Endothelial cell of umbilical vein (primary cell): ENCODE measurements at regions not wholly inside any gene's neighbourhood (a gene's known extent, or its start where the extent isn't known, plus 50 kb on each side); places are given as distances from the start of the nearest gene placed in this dataset.

ENCODE experiments used
- BruUV-seq: library from RNA; stranded (reverse); fragments of 400-500 nt; replicated peaks from 2 replicates; lab custom pipeline; 2021; lab: Mats Ljungman, UMichigan
- CTCF ChIA-PET: fragments of 300-600, 350-600 bp; sonication (Branson Sonifier 250); formaldehyde crosslinking; loops from one replicate; lab custom pipeline; 2021; ENCODE audit warnings: antibody characterized with exemption, inconsistent platforms; lab: Charles Lee
- POLR2A ChIA-PET: fragments of 300-600, 350-600 bp; sonication (Branson Sonifier 250); formaldehyde crosslinking; loops from one replicate; lab custom pipeline; 2021; ENCODE audit warnings: antibody characterized with exemption, inconsistent platforms; lab: Charles Lee
- DNase-seq: peaks from one replicate; pipeline ENCODE4 v3.0.0-alpha.2; 2011; ENCODE audit warnings: low read depth, low spot score
- FAIRE-seq: peaks from 2 replicates; lab custom pipeline; 2011; peaks lifted over from hg19 to GRCh38; lab: Jason Lieb, UNC
- H2AFZ ChIP-seq: 2 replicates; pipeline ENCODE4 v1.6.0; 2012; ENCODE audit warnings: low read depth, low read length, control low read depth, inconsistent platforms
- H3K27ac ChIP-seq: 2 replicates; pipeline ENCODE4 v1.5.1; 2011; ENCODE audit warnings: low read depth, mild to moderate bottlenecking, control low read depth, low read length, moderate library complexity; ENCODE audit not compliant: insufficient read depth
- H3K27me3 ChIP-seq, 2 experiments: 2 replicates each; pipeline versions ENCODE4 v1.6.0 to v1.6.1; 2011; ENCODE audit warnings: low read length in 2 of 2, mixed read lengths in 1 of 2; ENCODE audit not compliant: control insufficient read depth in 2 of 2, insufficient read depth in 2 of 2
- H3K36me3 ChIP-seq, 2 experiments: 2 replicates in 1 of 2; 3 replicates in 1 of 2; pipeline ENCODE4 v1.5.1; 2011; ENCODE audit warnings: low read length in 2 of 2, mild to moderate bottlenecking in 1 of 2, moderate library complexity in 1 of 2; ENCODE audit not compliant: control insufficient read depth in 2 of 2, insufficient read depth in 2 of 2; ENCODE audit errors: extremely low read depth in 1 of 2
- H3K4me1 ChIP-seq: 3 replicates; pipeline ENCODE4 v1.5.1; 2011; ENCODE audit warnings: mild to moderate bottlenecking, low read length; ENCODE audit not compliant: control insufficient read depth, insufficient read depth; ENCODE audit errors: extremely low read depth
- H3K4me2 ChIP-seq: 2 replicates; pipeline ENCODE4 v1.6.1; 2011; ENCODE audit warnings: low read length, control low read depth, mixed read lengths; ENCODE audit not compliant: insufficient read depth
- H3K4me3 ChIP-seq, 3 experiments: fragments of 200-600 bp in 1 of 3; sonication (generic), shearing (Covaris generic) in 1 of 3; replicated peaks in 1 of 3; 2 replicates each; pipeline ENCODE4 v1.5.1; 2011 to 2016; ENCODE audit warnings: control low read depth in 3 of 3, low read length in 3 of 3, mild to moderate bottlenecking in 2 of 3, inconsistent platforms in 1 of 3, low read depth in 1 of 3, moderate library complexity in 1 of 3; ENCODE audit not compliant: insufficient read depth in 1 of 3
- H3K79me2 ChIP-seq: 2 replicates; pipeline ENCODE4 v1.6.0; 2012; ENCODE audit warnings: low read length, inconsistent platforms; ENCODE audit not compliant: control insufficient read depth, insufficient read depth
- H3K9ac ChIP-seq: replicated peaks from 2 replicates; pipeline ENCODE3; 2011; ENCODE audit warnings: low read length, control low read depth; ENCODE audit not compliant: insufficient read depth; ENCODE audit errors: extremely low read depth
- H3K9me1 ChIP-seq: replicated peaks from 3 replicates; pipeline ENCODE4 v1.6.0; 2011; ENCODE audit warnings: mild to moderate bottlenecking, low read length; ENCODE audit not compliant: control insufficient read depth, insufficient read depth; ENCODE audit errors: extremely low read depth
- H3K9me3 ChIP-seq: replicated peaks from 2 replicates; pipeline ENCODE4 v1.5.1; 2012; ENCODE audit warnings: low read length, inconsistent platforms; ENCODE audit not compliant: control insufficient read depth, insufficient read depth
- H4K20me1 ChIP-seq: replicated peaks from 2 replicates; pipeline ENCODE3; 2011; ENCODE audit warnings: mild to moderate bottlenecking, low read length; ENCODE audit not compliant: control insufficient read depth, insufficient read depth; ENCODE audit errors: extremely low read depth
- EZH2 ChIP-seq: IDR thresholded peaks from 2 replicates; pipeline ENCODE4 v1.6.1; 2012; ENCODE audit warnings: borderline replicate concordance, low read depth, mild to moderate bottlenecking, moderate library complexity, low read length, inconsistent platforms; ENCODE audit not compliant: severe bottlenecking
- FOS ChIP-seq: IDR thresholded peaks from 2 replicates; pipeline ENCODE4 v1.6.1; 2011; ENCODE audit warnings: mild to moderate bottlenecking, low read length, moderate library complexity, borderline replicate concordance; ENCODE audit not compliant: insufficient read depth
- GATA2 ChIP-seq: IDR thresholded peaks from 2 replicates; pipeline ENCODE4 v1.7.0; 2011; ENCODE audit warnings: low read depth, mild to moderate bottlenecking, moderate library complexity, mixed read lengths, low read length; ENCODE audit not compliant: insufficient read length, insufficient read depth
- JUN ChIP-seq: IDR thresholded peaks from 2 replicates; pipeline ENCODE4 v1.6.1; 2011; ENCODE audit warnings: borderline replicate concordance, low read depth; ENCODE audit not compliant: insufficient read length, insufficient read depth
- MAX ChIP-seq: IDR thresholded peaks from 2 replicates; pipeline ENCODE4 v1.6.1; 2011; ENCODE audit not compliant: insufficient read depth, insufficient read length
- MYC ChIP-seq: IDR thresholded peaks from one replicate; pipeline ENCODE4 v1.6.1; 2011; ENCODE audit warnings: mild to moderate bottlenecking, low read depth, low read length
- POLR2A ChIP-seq: IDR thresholded peaks from 2 replicates; pipeline ENCODE4 v1.6.1; 2012; ENCODE audit warnings: low read depth, mild to moderate bottlenecking, control low read depth, low read length
- POLR2AphosphoS5 ChIP-seq: IDR thresholded peaks from 2 replicates; pipeline ENCODE4 v1.6.1; 2012; ENCODE audit warnings: low read depth, mild to moderate bottlenecking, control low read depth, low read length, moderate library complexity; ENCODE audit not compliant: insufficient read depth
- dilution Hi-C: fragments of 300-500 bp; cut with MboI; formaldehyde crosslinking; loops from one replicate; pipeline ENCODE4 v1.15.0; 2019; ENCODE audit warnings: low sequenced_read_pairs; ENCODE audit not compliant: extremely low pct_ligation_motif_present
- intact Hi-C: fragments of 100-400 bp; cut with micrococcal nuclease; formaldehyde crosslinking; loops from one replicate; pipeline ENCODE4 v1.10.0; 2022
- TF ChIP-seq, protein P1 (sequence below), 2 donors: IDR thresholded peaks; 1 replicate in 1 of 2; 2 replicates in 1 of 2; pipeline ENCODE4 v1.5.1; 2011; ENCODE audit warnings: low read length in 2 of 2, mild to moderate bottlenecking in 2 of 2, moderate library complexity in 2 of 2, control low read depth in 1 of 2, inconsistent platforms in 1 of 2, low read depth in 1 of 2; ENCODE audit not compliant: insufficient read depth in 1 of 2; ENCODE audit errors: extremely low read depth in 1 of 2

DNA sequence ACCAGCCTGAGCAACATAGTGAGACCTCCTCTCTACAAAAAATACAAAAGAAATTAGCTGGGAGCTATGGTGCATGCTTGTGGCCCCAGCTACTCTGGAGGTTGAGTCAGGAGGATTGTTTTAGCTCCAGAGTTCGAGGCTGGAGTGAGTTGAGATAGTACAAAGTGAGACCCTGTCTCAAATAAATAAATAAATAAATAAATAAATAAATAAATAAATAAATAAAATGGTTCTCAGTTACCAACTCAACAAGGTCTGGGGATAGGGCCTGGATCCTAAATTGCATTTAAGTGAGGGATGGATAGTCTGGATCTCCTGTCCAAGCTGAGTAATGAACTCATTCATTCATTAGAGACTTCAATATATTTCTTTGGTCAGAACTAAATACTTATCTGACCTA lies 115.7 kb upstream of the IL1RAPL2 start:
- ChIA-PET POLR2A (no interaction called here), CTCF (no interaction called here)
- Histone ChIP-seq H2AFZ (no peak overlapping the region), H4K20me1 (no peaks in the 10 kb centered on the region), H3K27me3 (no peaks in the 10 kb centered on the region), H3K9me3 (no peaks in the 10 kb centered on the region), H3K9me1 (no peaks in the 10 kb centered on the region), H3K4me2 (no peak overlapping the region), H3K79me2 (no peaks in the 10 kb centered on the region), H3K27ac (no peak overlapping the region), H3K36me3 (no peaks in the 10 kb centered on the region), H3K9ac (no peak overlapping the region), H3K4me1 (no peaks in the 10 kb centered on the region), H3K4me3 (no peak overlapping the region)
- no TSS peak for BruUV-seq
- FAIRE-seq (no peak), DNase-seq (no peak)
- dilution Hi-C loops = no loop called here
- no peak for TF ChIP-seq FOS
- no peak for TF ChIP-seq GATA2
- no peak for TF ChIP-seq JUN
- TF ChIP-seq POLR2AphosphoS5 = no peak
- TF ChIP-seq EZH2 = no peak
- no peak for TF ChIP-seq MAX
- no peak for TF ChIP-seq MYC
- TF ChIP-seq POLR2A = no peak
- TF ChIP-seq, protein P1, sequence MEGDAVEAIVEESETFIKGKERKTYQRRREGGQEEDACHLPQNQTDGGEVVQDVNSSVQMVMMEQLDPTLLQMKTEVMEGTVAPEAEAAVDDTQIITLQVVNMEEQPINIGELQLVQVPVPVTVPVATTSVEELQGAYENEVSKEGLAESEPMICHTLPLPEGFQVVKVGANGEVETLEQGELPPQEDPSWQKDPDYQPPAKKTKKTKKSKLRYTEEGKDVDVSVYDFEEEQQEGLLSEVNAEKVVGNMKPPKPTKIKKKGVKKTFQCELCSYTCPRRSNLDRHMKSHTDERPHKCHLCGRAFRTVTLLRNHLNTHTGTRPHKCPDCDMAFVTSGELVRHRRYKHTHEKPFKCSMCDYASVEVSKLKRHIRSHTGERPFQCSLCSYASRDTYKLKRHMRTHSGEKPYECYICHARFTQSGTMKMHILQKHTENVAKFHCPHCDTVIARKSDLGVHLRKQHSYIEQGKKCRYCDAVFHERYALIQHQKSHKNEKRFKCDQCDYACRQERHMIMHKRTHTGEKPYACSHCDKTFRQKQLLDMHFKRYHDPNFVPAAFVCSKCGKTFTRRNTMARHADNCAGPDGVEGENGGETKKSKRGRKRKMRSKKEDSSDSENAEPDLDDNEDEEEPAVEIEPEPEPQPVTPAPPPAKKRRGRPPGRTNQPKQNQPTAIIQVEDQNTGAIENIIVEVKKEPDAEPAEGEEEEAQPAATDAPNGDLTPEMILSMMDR (IDR thresholded peaks at IDR 0.05; ENCODE audit: extremely low read depth in 1 of 2, insufficient read depth in 1 of 2, low read depth in 1 of 2, low read length in 2 of 2) = no peak
- intact Hi-C loops = no loop called here
